GM03348 (cell line): ENCODE measurements at regions not wholly inside any gene's neighbourhood (a gene's known extent, or its start where the extent isn't known, plus 50 kb on each side); places are given as distances from the start of the nearest gene placed in this dataset.

ENCODE experiments used
- DNase-seq: peaks from one replicate; pipeline ENCODE4 v3.0.0; 2012; ENCODE audit warnings: low spot score

DNA sequence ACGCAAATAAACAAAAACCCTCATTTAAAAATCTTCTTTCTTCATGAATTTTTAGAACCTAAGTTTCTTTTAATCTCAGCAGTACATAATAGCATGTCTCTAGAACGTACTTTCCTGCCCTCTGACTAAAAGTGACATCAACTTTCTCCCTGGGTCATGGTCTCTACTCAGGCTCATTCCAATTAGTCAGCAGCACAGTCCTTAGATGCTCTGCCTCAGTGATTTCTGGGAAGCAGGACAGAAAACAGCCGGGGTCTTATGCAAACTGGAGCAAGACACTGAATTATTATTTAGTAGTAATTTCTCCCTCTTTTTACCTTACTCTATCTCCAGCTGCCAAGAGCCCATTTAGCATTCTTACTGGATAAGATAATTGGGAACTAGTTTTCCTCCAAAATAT lies 365.2 kb downstream of the TUSC7 start:
- no peak for DNase-seq

DNA sequence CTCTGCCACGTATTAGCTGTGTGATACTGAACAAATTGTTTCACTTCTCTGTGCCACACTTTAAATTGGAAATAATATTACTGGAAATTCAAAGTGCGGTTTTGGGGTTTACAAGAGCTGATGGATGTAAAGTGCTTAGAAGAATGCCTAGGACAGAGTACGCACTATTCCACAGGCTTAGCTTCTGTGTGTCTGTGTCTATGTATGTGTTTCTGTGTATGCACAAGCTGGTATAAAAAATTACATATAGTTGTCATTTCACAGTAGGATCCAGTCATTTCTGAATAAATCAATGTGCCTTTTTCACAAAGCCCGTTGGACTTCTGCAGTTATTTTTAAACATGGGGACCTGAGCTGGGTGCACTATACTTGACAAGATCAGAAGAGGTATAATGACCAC lies 370.4 kb downstream of the TUSC7 start:
- DNase-seq: no peak

DNA sequence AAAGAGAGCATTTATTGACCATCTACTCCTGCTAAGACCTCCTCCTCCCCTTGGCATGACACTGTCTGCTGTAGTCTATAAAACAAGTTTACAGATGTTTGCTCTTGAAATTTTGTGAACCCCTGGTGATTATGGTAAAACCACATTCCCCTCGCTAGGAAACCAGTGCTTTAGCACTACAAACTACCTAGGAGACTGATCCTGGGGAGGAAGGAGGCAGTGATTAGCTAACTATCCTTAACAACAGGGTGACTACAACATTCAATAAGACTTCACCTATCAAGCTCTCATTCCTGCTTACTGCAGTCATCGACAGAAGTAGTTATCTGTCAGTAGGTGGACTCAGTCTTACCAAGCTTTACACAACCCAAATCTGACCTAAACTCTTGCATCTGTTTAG lies 371.3 kb downstream of the TUSC7 start:
- no peak for DNase-seq

DNA sequence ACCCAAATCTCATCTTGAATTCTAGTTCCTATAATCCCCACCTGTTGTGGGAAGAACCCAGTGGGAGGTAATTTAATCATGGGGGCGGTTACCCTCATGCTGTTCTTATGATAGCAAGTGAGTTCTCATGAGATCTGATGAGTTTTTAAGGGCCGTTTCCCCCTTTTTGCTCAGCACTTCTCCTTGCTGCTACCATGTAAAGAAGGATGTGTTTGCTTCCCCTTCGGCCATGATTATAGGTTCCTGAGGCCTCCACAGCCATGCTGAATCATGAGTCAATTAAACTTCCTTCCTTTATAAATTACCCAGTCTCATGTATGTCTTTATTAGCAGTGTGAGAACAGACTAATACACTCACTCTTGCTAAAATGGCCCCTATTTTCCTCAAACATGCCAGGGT lies 374.7 kb downstream of the TUSC7 start:
- no peak for DNase-seq

DNA sequence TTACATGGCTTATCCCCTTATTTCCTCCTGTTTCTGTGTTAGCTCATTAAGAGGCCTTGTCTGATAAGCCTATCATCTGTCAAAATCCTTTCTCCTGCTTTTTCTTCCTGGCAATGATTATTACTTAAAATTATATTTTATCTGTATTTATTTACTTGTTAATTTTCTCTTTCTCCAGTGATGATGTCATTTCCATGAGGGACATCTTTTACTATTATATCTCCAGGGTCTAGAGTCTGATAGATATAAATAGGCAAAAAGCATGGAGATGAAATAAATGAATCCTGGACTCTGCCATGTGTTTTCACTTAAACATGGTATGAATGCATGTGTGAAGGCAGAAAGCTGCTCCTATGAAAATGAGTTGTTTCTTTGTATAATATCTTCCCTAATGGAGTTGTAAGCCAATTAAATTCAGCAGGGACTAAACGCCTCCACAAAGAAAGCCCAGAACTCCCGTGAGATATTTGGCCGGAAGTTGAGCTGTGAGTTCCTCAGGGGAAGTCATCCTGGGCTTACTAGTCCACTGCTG lies 375.2 kb downstream of the TUSC7 start:
- DNase-seq: no peak

DNA sequence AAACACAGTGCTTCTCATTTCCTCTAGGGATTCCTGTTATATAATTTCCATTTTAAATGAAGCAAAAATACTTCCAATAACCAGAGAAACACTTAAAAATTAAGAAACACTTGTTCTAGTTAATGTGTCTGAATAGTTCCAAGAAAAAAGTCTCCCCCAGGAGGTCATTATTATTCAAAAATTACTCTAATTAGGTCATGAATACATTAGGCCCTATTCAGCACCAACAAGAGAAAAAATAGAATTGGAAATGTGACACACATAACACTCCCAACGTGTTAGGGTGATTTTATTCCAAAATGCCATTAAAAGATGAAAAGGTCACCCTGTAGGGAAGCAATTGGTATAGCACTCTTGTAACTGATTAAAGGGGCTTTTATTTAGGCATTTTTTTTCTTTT lies 382.1 kb downstream of the TUSC7 start:
- no peak for DNase-seq

DNA sequence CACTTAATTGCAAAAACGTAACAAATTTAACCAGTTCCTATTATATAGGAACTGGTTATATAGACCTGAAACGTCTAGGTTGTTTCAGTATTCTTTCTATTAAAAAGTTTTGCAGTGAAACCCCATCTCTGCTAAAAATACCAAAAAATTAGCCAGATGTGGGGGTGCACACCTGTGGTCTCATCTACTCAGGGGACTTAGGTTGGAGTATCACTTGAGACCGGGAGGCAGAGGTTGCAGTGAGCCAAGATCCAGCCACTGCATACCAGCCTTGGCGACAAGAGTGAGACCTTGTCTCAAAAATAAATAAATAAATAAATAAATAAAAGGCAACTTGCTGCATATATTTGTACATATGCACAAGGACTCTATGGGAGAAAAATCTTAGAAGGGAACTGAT lies 387.0 kb downstream of the TUSC7 start:
- no peak for DNase-seq

DNA sequence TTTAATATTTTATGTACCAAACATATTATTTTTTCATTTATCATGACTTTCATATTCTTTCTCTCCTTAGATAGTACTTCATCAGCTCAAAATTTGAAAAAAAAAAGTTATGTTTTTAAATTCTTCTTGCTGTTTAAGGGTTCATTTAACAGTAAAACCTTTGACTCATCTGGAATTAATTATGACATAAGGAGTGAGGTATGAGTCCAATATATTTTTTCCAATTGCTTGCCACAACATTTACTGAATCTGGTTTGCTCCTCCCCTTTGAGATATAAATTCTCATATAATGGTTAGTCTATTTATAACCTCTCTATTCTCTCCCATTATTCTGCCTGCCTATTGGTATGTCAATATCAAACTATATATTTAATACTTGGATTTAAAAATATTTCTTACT lies 387.8 kb downstream of the TUSC7 start:
- peak; percentile 13 for DNase-seq

DNA sequence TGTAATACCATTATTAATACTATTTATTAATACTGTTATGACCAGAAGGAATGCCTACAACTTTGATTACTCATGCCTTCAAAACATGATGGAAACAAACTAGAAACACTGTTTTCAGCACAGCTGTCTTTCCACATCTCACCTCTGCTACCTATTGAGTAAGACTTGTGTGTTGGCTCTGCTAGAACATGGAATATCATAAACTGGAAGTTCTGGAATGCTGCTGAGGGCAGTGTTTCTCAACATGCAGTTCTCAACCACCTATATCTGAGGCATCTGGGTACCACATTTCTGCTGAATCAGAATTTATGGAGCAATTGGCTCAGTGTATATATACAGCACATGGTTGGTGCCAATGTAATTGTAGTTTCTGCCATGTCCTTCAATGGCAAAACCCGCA lies 392.1 kb downstream of the TUSC7 start:
- no peak for DNase-seq

DNA sequence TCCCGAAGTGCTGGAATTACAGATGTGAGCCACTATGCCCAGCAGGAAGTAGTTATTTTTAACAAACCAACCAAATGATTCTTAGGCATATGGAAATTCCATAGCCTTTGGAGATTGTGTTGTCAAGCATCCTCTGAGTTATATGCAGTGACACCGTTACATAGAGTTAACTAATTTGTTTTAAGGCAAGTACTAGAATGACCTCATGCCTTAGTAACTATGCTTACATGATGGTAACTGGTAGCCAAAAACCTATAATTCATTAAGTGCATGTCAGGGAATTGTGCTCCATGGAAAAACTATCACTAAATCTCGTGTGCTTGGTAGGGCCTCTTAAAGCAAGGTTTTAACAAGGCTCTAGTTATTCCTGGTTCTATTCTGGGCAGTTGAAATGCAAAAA lies 392.8 kb downstream of the TUSC7 start:
- DNase-seq: no peak

DNA sequence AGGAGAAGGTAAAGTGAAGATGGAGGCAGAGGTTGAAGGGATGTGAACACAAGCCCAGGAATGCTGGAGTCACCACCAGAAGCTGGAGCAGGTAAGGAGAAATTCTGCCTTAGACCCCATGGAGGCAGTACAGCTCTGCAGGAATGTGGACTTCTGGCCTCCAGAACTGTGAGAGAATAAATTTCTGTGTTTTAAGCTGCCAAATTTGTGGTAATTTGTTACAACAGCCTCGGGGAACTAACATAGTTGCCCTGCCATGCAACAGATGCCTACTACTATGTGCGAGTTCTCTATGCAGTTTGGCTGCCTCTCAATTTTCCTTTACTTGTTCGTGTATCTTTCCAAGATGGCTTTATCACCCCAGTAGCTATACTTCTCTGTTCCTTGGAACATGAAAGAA lies 394.1 kb downstream of the TUSC7 start:
- DNase-seq: no peak

DNA sequence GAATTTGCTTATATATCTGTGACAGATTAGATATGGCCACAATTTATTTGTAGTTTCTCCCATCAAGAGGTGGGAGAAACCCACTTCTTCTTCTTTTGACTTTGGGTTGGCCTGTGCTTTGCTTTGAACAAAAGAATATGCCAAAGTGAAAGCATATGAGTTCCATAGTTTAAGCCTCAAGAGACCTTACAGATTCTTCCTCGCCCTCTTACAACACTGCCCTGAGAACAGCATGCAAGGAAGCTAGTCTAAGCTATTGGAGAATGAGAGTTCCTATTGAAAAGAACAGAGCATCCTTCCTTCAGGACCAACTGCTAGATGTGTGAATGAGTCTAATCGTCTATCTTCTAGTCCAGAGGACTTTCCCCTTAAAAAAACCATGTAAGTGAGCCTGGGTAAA lies 394.8 kb downstream of the TUSC7 start:
- DNase-seq: no peak

DNA sequence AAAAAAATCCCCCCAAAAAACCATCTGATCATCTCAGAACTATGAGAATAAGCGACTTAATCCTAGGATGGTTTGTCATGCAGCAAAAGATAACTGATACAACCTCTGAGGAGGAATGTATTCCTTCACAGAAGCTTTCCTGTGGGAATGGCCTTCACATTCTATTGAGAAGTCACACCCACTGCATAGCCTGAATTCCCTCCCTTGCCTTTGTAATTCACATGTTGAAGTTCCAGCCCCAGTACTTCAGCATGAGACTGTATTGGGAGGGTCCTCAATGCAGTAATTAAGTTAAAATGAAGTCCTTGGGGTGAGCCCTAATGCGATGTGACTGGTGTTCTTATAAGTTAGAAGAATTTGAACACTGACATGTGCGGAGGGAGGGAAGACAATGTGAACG lies 395.2 kb downstream of the TUSC7 start:
- DNase-seq: no peak

DNA sequence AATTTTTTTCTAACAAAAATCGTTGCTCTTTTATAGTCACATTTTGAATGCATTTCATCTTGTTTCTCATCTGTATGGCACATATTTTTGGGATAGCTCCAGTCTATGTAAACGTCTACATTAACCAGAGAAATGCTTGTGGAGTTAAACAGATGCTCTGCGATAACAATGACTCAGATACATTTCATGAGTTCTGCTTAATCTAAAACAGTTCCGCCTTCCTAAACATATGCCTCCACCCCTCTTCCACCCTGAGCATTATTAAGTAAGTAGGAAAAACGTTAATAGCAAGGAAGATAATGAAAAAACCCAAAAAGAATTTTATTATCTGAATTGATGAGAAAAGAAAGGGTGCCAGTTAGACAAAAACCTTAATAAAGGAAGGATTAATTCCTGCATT lies 396.1 kb downstream of the TUSC7 start:
- DNase-seq: peak; percentile 38

DNA sequence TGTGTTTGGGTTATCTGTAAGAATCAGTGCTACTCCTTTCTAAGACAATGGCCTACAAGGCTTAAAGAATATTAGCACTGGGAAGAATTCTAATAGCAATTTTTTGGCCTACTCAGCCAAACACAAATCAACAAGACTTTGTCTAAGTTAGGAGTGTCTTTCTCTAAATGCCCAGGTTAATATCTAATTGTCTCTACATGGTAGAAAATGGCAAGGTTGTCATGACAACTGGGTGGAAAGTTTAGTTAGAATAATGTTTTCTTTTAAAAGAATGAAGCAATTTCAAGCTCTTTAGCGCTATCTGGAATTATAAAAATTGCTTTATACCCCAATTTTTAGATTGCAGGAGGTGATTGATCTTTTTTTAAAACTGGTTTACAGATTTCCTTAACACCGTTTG lies 396.8 kb downstream of the TUSC7 start:
- no peak for DNase-seq

DNA sequence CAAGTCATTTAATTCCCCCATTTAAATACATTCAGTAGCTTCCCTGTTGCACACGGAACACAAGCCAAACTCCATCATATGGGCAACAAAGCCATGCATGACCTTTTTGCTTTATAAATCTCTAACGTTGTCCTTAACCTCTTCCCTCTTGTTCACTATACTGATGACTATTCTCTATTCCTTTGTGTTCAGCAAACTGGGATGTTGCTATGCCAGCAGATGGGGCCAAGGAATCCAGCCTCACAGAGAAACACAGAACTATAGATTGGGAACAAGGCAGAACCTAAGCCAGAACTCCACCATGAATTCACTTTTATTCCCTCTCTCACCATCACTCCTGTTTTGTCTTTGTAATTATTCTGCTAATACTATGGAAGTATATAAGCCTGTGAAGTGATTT lies 398.4 kb downstream of the TUSC7 start:
- DNase-seq: no peak

DNA sequence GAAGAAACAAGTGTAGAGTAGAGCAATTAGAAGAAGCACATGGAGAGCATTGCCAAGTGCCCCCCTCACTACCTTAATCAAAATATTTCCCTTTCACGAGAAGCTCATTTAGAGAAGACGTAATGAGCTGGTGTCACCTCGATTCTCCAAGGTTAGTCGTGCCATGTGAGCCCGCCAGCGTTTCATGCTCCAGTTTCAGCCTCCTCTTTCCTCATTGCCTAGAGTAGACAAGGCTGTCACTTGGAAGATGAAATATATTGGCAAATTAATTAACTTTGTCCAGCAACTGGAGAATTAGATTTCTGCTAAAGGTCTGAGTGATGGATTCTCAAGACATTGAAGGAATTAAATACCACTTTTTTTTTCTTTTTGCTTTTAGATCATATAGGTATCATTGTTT lies 399.6 kb downstream of the TUSC7 start:
- no peak for DNase-seq

DNA sequence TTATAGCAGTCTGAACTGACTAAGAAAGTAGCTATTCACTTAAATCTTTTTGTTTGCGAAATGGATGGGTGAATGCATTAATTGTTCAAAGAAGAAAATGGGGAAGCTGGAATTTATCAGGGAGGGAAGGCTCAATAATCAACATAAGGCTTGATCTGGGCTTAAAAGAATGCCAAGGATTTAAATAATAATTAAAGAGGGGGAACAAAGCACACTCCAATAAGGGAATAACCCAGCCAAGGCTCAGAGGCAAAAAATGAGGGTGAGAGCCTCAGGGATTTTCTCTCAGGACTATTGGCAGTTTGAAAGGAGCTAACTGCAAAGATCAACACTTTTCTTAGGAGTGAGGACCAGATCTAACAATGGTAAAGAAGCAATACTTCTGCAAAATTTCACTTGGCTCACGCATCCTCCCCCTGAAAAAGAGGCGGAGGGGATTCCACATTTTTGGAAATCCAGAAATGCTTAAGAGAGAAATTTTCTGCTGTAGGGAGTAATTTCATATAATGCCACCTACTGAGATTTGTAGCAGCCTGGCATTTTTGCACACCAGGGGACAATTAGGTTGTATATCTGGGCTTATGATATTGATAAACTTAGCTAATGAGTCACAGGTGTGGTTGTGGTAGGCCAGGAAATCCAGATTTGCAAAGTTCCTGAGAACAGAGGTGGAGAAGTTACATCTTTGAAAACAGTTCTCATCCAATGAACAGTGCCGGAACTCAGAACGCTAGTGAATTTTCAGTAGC lies 405.1 kb downstream of the TUSC7 start:
- no peak for DNase-seq

DNA sequence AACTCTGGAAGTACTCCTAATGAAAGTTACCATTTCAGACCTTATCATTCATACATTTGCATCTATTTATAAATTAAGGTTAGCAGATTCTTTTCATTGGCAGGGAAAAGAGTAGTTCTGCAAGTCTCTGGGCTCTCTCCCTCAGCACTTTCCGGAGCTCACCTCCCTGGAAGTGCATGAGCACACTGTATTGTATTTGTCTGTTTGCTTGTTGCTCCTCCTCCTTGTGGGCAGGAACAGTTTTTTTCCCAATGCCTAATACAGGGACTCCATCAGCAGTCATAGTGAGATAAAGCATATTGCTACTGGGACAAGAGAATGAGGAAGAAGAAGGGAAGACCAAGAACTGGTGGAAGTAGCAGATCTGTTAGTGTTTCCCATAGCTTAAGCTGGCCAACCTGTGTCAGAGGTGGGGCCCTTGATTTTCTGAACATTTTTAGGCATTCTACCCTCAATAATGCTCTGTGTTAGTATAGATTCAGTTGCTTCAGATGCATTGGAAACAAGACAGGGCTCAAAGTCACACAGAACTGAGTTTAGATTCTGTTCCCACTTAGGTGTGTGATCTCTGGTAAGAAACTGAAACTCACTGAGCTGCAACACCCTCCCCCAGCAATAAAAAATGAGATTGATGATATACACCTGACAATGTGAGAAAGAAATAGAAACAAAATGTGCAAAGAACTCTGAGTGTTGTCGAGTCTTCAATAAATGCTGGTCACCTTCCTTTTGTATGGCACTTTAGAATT lies 407.8 kb downstream of the TUSC7 start:
- DNase-seq: no peak

DNA sequence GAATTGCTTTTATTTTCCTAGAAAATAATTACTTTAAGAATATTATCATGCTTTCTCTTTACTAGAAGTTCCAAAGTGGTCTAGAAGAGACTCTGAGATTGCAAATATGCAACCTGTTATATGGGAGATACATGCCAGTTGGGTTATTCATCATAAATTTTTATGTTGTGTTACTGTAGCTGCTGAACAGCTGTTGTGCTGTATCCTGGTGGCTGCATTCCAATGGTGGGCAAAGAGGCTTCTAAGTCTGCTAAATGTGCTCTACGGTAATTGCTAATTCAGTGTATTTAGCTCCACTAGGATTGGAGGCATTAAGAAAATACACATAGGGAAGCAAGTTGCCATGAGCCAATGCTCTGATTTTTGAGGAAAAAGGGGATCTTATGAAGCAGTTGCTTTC lies 409.0 kb downstream of the TUSC7 start:
- DNase-seq: peak; percentile 11

DNA sequence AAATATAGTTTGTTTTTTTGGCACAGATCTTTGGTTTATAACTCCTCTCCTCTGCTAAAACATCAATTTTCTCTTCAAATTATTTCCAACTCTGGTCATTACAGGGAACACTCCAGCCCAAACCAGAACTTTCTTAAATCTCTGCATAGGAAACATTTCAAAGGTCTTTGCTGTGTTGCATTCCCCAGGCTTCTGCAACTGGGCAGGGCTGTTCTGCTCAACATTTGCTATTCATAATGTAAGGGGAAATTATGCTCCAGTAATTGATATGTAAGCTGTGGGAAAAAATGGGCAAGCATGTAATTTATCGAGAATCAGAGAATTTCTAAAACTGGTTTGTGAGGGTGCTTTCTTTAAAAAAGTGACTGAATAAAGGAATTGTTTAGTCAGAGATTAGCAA lies 410.4 kb downstream of the TUSC7 start:
- no peak for DNase-seq

DNA sequence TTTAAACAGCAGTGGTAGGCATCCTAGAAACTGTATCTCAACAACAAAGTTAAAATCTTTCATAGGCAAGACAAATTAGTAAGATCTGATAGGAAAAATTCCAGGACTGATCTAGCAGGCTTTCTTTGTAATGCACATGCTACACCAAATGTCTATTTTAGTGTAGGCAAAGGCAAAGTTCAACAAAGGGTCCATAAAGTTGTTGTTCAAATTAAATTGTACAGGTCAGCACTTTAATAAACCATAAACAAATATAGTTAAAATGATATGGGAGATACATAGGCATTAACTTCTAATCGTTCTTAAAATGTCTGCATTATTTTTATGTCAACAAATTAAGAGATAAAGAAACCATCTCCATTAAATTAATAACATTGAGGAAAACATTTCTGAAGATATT lies 413.0 kb downstream of the TUSC7 start:
- DNase-seq: no peak

DNA sequence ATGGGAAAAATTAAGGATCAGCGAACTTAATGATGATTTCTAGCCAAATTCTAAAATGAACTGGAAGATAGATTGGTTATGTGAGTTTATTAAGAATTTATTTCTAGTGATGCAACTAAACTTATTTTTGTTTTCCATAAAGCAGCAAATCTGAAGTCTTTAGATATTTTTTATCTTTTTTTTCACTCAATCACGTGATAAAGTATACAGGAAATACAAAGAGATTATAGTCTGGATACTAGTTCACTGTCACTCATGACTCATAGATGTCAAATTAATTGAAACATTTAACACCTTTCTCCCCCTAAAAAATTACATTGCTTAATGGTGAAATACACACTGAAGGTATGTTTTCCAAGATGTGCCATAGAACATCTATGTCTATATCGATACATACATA lies 416.9 kb downstream of the TUSC7 start:
- no peak for DNase-seq
